ENCODE measurements at regions not wholly inside any gene's neighbourhood (a gene's known extent, or its start where the extent isn't known, plus 50 kb on each side); places are given as distances from the start of the nearest gene placed in this dataset.
"Not testable (repeated sequence)": the region's sequence is repeated elsewhere in the genome, so short reads cannot be mapped to it uniquely, and the experiment has no call there.

GRCh38 chr4:96406742-96407141 is 566.8 kb downstream of the PDHA2 start:
- Mint-ChIP-seq H3K27me3 (ENCODE audit: insufficient read depth) (no peaks in the 10 kb centered on the region), H3K36me3 (ENCODE audit: low read depth) (no peaks in the 10 kb centered on the region), H3K4me3 (no peak overlapping the region), H3K4me1 (no peaks in the 10 kb centered on the region), H3K27ac (no peak overlapping the region), H3K9me3 (peaks cover 2% of the 10 kb centered on the region)
- DNase-seq = no peak
- Histone ChIP-seq H3K27me3 (ENCODE audit: control insufficient read depth, insufficient read depth, low read length, poor library complexity, severe bottlenecking) (no peaks in the 10 kb centered on the region), H3K4me3 (ENCODE audit: low read length) (no peak overlapping the region), H3K9me3 (ENCODE audit: control insufficient read depth, low read length) (no peaks in the 10 kb centered on the region), H3K27ac (ENCODE audit: low read depth, low read length) (peak overlapping the region; percentile 66), H3K9ac (ENCODE audit: extremely low read depth, low read length, poor library complexity, severe bottlenecking) (no peak overlapping the region), H3K36me3 (ENCODE audit: control insufficient read depth, insufficient read depth, low read length) (no peaks in the 10 kb centered on the region), H3K4me1 (ENCODE audit: control insufficient read depth, insufficient read depth, low read length) (no peaks in the 10 kb centered on the region)
- 80 to 89% methylated on average over 1 to 3 of the region's 3 CpGs for WGBS, 2 experiments (ENCODE audit: insufficient coverage in 1 of 2, insufficient read length in 1 of 2)
- TF ChIP-seq CTCF (conservative IDR thresholded peaks at IDR 0.05) = no peak

- Mint-ChIP-seq H3K4me3 (no peak overlapping the region), H3K36me3 (ENCODE audit: low read depth) (no peaks in the 10 kb centered on the region), H3K4me1 (no peaks in the 10 kb centered on the region), H3K9me3 (peaks cover 2% of the 10 kb centered on the region), H3K27ac (peak overlapping the region; percentile 46), H3K27me3 (ENCODE audit: insufficient read depth) (no peaks in the 10 kb centered on the region)
- Histone ChIP-seq H3K4me3 (ENCODE audit: low read length) (no peak overlapping the region), H3K36me3 (ENCODE audit: control insufficient read depth, insufficient read depth, low read length) (no peaks in the 10 kb centered on the region), H3K9me3 (ENCODE audit: control insufficient read depth, low read length) (no peaks in the 10 kb centered on the region), H3K27ac (ENCODE audit: low read depth, low read length) (peak overlapping the region; percentile 66), H3K27me3 (ENCODE audit: control insufficient read depth, insufficient read depth, low read length, poor library complexity, severe bottlenecking) (no peaks in the 10 kb centered on the region), H3K9ac (ENCODE audit: extremely low read depth, low read length, poor library complexity, severe bottlenecking) (no peak overlapping the region), H3K4me1 (ENCODE audit: control insufficient read depth, insufficient read depth, low read length) (no peaks in the 10 kb centered on the region)
- no peak for DNase-seq
- no peak for TF ChIP-seq CTCF (conservative IDR thresholded peaks at IDR 0.05)
- 92 to 94% methylated on average over 4 of the region's 4 CpGs for WGBS, 2 experiments (ENCODE audit: insufficient coverage in 1 of 2, insufficient read length in 1 of 2)
Observed at GRCh38 chr4:96407225-96407624, 567.3 kb downstream of the PDHA2 start.

- Histone ChIP-seq H3K27me3 (ENCODE audit: control insufficient read depth, insufficient read depth, low read length, poor library complexity, severe bottlenecking) (no peaks in the 10 kb centered on the region), H3K27ac (ENCODE audit: low read depth, low read length) (peak overlapping the region; percentile 66), H3K4me3 (ENCODE audit: low read length) (no peak overlapping the region), H3K9me3 (ENCODE audit: control insufficient read depth, low read length) (no peaks in the 10 kb centered on the region), H3K9ac (ENCODE audit: extremely low read depth, low read length, poor library complexity, severe bottlenecking) (no peak overlapping the region), H3K4me1 (ENCODE audit: control insufficient read depth, insufficient read depth, low read length) (no peaks in the 10 kb centered on the region), H3K36me3 (ENCODE audit: control insufficient read depth, insufficient read depth, low read length) (no peaks in the 10 kb centered on the region)
- H3K9me3 Mint-ChIP-seq = peaks cover 2% of the 10 kb centered on the region
- no peaks in the 10 kb centered on the region for H3K27me3 Mint-ChIP-seq (ENCODE audit: insufficient read depth)
- peak overlapping the region; percentile 46 for H3K27ac Mint-ChIP-seq
- H3K36me3 Mint-ChIP-seq (ENCODE audit: low read depth) = no peaks in the 10 kb centered on the region
- no peak for DNase-seq
- H3K4me3 Mint-ChIP-seq = no peak overlapping the region
- WGBS, 2 experiments (ENCODE audit: insufficient coverage in 1 of 2, insufficient read length in 1 of 2) = 71 to 97% methylated on average over 3 to 5 of the region's 5 CpGs
- no peaks in the 10 kb centered on the region for H3K4me1 Mint-ChIP-seq
- no peak for TF ChIP-seq CTCF (conservative IDR thresholded peaks at IDR 0.05)
Observed at GRCh38 chr4:96407738-96408463, 568.0 kb downstream of the PDHA2 start.

- H3K9me3 ChIP-seq (ENCODE audit: control insufficient read depth, low read length); H3K27ac Mint-ChIP-seq; H3K27me3 Mint-ChIP-seq (ENCODE audit: insufficient read depth); H3K4me3 Mint-ChIP-seq; H3K4me3 ChIP-seq (ENCODE audit: low read length); H3K27ac ChIP-seq (ENCODE audit: low read depth, low read length); DNase-seq; H3K4me1 Mint-ChIP-seq; H3K27me3 ChIP-seq (ENCODE audit: control insufficient read depth, insufficient read depth, low read length, poor library complexity, severe bottlenecking); H3K9ac ChIP-seq (ENCODE audit: extremely low read depth, low read length, poor library complexity, severe bottlenecking); H3K36me3 Mint-ChIP-seq (ENCODE audit: low read depth); H3K4me1 ChIP-seq (ENCODE audit: control insufficient read depth, insufficient read depth, low read length); H3K9me3 Mint-ChIP-seq; H3K36me3 ChIP-seq (ENCODE audit: control insufficient read depth, insufficient read depth, low read length): not testable (repeated sequence)
- WGBS, 2 experiments (ENCODE audit: insufficient coverage in 1 of 2, insufficient read length in 1 of 2) = 83 to 97% methylated on average over 3 to 18 of the region's 21 CpGs
Observed at GRCh38 chr4:96414853-96415252, 575.0 kb downstream of the PDHA2 start.
